ENCODE measurements at regions not wholly inside any gene's neighbourhood (a gene's known extent, or its start where the extent isn't known, plus 50 kb on each side); places are given as distances from the start of the nearest gene placed in this dataset.

GRCh38 chr2:34729845-34730244 is 1130.7 kb upstream of the FAM98A start:
- Histone ChIP-seq H3K4me1 (ENCODE audit: insufficient read depth, low read length) (no peaks in the 10 kb centered on the region), H3K79me2 (ENCODE audit: insufficient read depth, low read length) (no peaks in the 10 kb centered on the region), H3K9me3 (ENCODE audit: insufficient read depth, low read depth, low read length) (no peaks in the 10 kb centered on the region), H3K27ac (ENCODE audit: low read depth, low read length) (no peak overlapping the region), H3K9ac (ENCODE audit: low read length) (no peak overlapping the region), H3K4me3 (ENCODE audit: insufficient read depth, low read depth, low read length) (no peak overlapping the region), H3K36me3 (ENCODE audit: insufficient read depth, low read length) (no peaks in the 10 kb centered on the region), H2AFZ (ENCODE audit: low read depth, low read length) (no peak overlapping the region), H4K20me1 (ENCODE audit: insufficient read depth, low read length) (no peaks in the 10 kb centered on the region), H3K4me2 (ENCODE audit: low read length) (no peak overlapping the region), H3K27me3 (ENCODE audit: insufficient read depth, low read length) (no peaks in the 10 kb centered on the region)
- Mint-ChIP-seq H3K36me3 (ENCODE audit: low read depth, unreplicated experiment) (no peaks in the 10 kb centered on the region), H3K4me3 (ENCODE audit: unreplicated experiment) (no peak overlapping the region), H3K4me1 (ENCODE audit: low read depth, unreplicated experiment) (no peaks in the 10 kb centered on the region), H3K27ac (ENCODE audit: unreplicated experiment) (no peak overlapping the region), H3K9me3 (ENCODE audit: unreplicated experiment) (no peaks in the 10 kb centered on the region), H3K27me3 (ENCODE audit: low read depth, unreplicated experiment) (peaks cover 5% of the 10 kb centered on the region)
- TF ChIP-seq EZH2 (IDR thresholded peaks at IDR 0.05; ENCODE audit: insufficient read depth, low read length) (no peak), CTCF (IDR thresholded peaks at IDR 0.05; ENCODE audit: insufficient read depth, low read depth, low read length) (no peak)
- FAIRE-seq (no peak), DNase-seq (ENCODE audit: low read depth) (no peak)

GRCh38 chr2:34724107-34724506 is 1125.0 kb upstream of the FAM98A start:
- Mint-ChIP-seq H3K27me3 (ENCODE audit: low read depth, unreplicated experiment) (peaks cover 2% of the 10 kb centered on the region), H3K4me3 (ENCODE audit: unreplicated experiment) (no peak overlapping the region), H3K4me1 (ENCODE audit: low read depth, unreplicated experiment) (peaks cover 3% of the 10 kb centered on the region), H3K36me3 (ENCODE audit: low read depth, unreplicated experiment) (no peaks in the 10 kb centered on the region), H3K27ac (ENCODE audit: unreplicated experiment) (no peak overlapping the region), H3K9me3 (ENCODE audit: unreplicated experiment) (no peaks in the 10 kb centered on the region)
- H3K27ac ChIP-seq (ENCODE audit: low read depth, low read length): no peak overlapping the region
- no peak for TF ChIP-seq EZH2 (IDR thresholded peaks at IDR 0.05; ENCODE audit: insufficient read depth, low read length)
- no peak for TF ChIP-seq CTCF (IDR thresholded peaks at IDR 0.05; ENCODE audit: insufficient read depth, low read depth, low read length)
- H2AFZ ChIP-seq (ENCODE audit: low read depth, low read length): no peak overlapping the region
- no peaks in the 10 kb centered on the region for H3K27me3 ChIP-seq (ENCODE audit: insufficient read depth, low read length)
- H3K79me2 ChIP-seq (ENCODE audit: insufficient read depth, low read length): no peaks in the 10 kb centered on the region
- DNase-seq (ENCODE audit: low read depth) (no peak), FAIRE-seq (no peak)
- no peaks in the 10 kb centered on the region for H3K9me3 ChIP-seq (ENCODE audit: insufficient read depth, low read depth, low read length)
- H3K4me2 ChIP-seq (ENCODE audit: low read length): no peak overlapping the region
- no peak overlapping the region for H3K4me3 ChIP-seq (ENCODE audit: insufficient read depth, low read depth, low read length)
- H4K20me1 ChIP-seq (ENCODE audit: insufficient read depth, low read length): no peaks in the 10 kb centered on the region
- no peaks in the 10 kb centered on the region for H3K4me1 ChIP-seq (ENCODE audit: insufficient read depth, low read length)
- no peak overlapping the region for H3K9ac ChIP-seq (ENCODE audit: low read length)
- H3K36me3 ChIP-seq (ENCODE audit: insufficient read depth, low read length): no peaks in the 10 kb centered on the region

GRCh38 chr2:34723683-34724082 is 1124.6 kb upstream of the FAM98A start:
- TF ChIP-seq CTCF (IDR thresholded peaks at IDR 0.05; ENCODE audit: insufficient read depth, low read depth, low read length) (no peak), EZH2 (IDR thresholded peaks at IDR 0.05; ENCODE audit: insufficient read depth, low read length) (no peak)
- H3K4me3 Mint-ChIP-seq (ENCODE audit: unreplicated experiment): no peak overlapping the region

More at GRCh38 chr2:34723683-34724082, 1124.6 kb upstream of the FAM98A start:
- FAIRE-seq (no peak), DNase-seq (ENCODE audit: low read depth) (no peak)
- H3K27me3 ChIP-seq (ENCODE audit: insufficient read depth, low read length): no peaks in the 10 kb centered on the region
- no peaks in the 10 kb centered on the region for H3K36me3 Mint-ChIP-seq (ENCODE audit: low read depth, unreplicated experiment)
- H3K27ac ChIP-seq (ENCODE audit: low read depth, low read length): no peak overlapping the region
- no peak overlapping the region for H3K27ac Mint-ChIP-seq (ENCODE audit: unreplicated experiment)
- peaks cover 3% of the 10 kb centered on the region for H3K4me1 Mint-ChIP-seq (ENCODE audit: low read depth, unreplicated experiment)
- H3K9me3 ChIP-seq (ENCODE audit: insufficient read depth, low read depth, low read length): no peaks in the 10 kb centered on the region
- no peak overlapping the region for H2AFZ ChIP-seq (ENCODE audit: low read depth, low read length)
- no peak overlapping the region for H3K9ac ChIP-seq (ENCODE audit: low read length)
- peaks cover 2% of the 10 kb centered on the region for H3K27me3 Mint-ChIP-seq (ENCODE audit: low read depth, unreplicated experiment)
- H3K79me2 ChIP-seq (ENCODE audit: insufficient read depth, low read length): no peaks in the 10 kb centered on the region
- no peak overlapping the region for H3K4me2 ChIP-seq (ENCODE audit: low read length)
- H4K20me1 ChIP-seq (ENCODE audit: insufficient read depth, low read length): no peaks in the 10 kb centered on the region
- no peaks in the 10 kb centered on the region for H3K9me3 Mint-ChIP-seq (ENCODE audit: unreplicated experiment)
- H3K4me3 ChIP-seq (ENCODE audit: insufficient read depth, low read depth, low read length): no peak overlapping the region
- H3K36me3 ChIP-seq (ENCODE audit: insufficient read depth, low read length): no peaks in the 10 kb centered on the region
- H3K4me1 ChIP-seq (ENCODE audit: insufficient read depth, low read length): no peaks in the 10 kb centered on the region
